ENCODE measurements at regions not wholly inside any gene's neighbourhood (a gene's known extent, or its start where the extent isn't known, plus 50 kb on each side); places are given as distances from the start of the nearest gene placed in this dataset.

DNA sequence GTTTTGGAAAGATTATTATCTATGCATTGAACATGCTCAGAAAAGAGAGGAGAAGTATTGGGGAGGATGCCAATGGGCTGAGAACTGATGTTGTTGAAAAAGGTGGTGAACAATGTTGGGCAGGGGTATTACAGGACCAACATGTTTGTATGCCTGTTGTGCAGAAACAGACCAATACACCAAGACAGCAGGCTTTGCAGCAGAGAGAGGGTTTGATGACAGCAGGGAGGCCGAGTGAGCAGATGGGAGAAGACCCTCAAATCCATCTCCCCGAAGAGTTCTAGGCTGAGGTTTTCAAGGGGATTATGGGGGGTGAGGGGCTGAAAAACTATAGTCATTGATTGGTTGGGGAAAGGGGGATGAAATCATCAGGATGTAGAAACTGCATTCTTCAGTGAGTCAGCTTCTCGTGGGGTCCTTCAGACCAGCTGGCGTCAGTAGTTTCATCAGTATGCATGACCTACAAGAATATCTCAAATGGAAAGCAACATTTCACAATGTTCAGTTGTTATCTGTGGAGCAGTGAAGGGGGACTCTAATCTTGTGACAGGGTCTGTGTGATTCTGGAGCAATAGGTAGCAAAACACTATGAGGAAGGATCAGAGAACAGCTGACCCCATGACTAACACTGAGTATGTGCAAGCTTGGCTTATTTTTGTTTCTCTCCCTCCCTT is 167.8 kb downstream of the BAMBI start:
- TF ChIP-seq, protein P1, sequence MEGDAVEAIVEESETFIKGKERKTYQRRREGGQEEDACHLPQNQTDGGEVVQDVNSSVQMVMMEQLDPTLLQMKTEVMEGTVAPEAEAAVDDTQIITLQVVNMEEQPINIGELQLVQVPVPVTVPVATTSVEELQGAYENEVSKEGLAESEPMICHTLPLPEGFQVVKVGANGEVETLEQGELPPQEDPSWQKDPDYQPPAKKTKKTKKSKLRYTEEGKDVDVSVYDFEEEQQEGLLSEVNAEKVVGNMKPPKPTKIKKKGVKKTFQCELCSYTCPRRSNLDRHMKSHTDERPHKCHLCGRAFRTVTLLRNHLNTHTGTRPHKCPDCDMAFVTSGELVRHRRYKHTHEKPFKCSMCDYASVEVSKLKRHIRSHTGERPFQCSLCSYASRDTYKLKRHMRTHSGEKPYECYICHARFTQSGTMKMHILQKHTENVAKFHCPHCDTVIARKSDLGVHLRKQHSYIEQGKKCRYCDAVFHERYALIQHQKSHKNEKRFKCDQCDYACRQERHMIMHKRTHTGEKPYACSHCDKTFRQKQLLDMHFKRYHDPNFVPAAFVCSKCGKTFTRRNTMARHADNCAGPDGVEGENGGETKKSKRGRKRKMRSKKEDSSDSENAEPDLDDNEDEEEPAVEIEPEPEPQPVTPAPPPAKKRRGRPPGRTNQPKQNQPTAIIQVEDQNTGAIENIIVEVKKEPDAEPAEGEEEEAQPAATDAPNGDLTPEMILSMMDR (IDR thresholded peaks at IDR 0.05; ENCODE audit: extremely low read depth, missing control alignments), result no peak
- DNase-seq (ENCODE audit: low spot score), result no peak

DNA sequence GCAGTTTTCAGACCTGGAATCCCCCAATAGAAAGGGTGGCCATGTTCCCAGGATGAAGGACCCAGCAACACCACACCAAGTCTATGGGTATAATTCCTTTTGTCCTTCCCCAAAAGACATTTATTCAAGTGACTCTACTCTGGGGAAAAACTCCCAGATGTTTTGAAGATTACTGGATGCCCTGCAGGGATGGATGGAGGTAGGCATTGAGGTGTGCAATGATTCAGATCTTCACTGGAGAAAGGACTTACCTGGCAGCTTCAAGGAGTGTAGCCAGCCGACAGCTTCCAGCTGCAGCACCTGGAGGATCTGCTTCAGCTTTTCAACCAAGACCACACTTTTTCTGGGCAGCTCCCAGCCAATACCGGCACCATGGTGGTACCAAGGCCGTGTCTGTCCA is 172.0 kb downstream of the BAMBI start:
- TF ChIP-seq, protein P1 (IDR thresholded peaks at IDR 0.05; ENCODE audit: extremely low read depth, missing control alignments), result no peak
- no peak for DNase-seq (ENCODE audit: low spot score)

DNA sequence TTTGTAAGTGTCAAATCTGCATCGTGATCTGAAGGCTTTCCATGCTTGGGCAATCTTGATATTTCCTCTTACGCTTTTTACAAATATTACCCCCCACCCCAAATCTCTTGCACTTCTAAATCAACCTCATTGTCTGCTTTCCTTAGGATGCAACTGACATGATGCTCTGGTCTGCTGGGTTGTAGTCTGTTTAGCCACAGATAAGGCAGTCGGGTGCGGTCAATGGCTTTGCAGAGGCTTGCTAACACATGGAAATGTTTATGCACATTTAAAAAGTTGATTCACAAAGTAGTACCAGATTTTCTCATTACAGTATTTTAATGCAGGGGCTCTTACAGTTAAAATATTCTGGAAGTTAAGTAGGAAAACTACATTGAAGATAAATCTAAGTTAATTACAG is 172.5 kb downstream of the BAMBI start:
- TF ChIP-seq, protein P1 (IDR thresholded peaks at IDR 0.05; ENCODE audit: extremely low read depth, missing control alignments), result no peak
- no peak for DNase-seq (ENCODE audit: low spot score)

DNA sequence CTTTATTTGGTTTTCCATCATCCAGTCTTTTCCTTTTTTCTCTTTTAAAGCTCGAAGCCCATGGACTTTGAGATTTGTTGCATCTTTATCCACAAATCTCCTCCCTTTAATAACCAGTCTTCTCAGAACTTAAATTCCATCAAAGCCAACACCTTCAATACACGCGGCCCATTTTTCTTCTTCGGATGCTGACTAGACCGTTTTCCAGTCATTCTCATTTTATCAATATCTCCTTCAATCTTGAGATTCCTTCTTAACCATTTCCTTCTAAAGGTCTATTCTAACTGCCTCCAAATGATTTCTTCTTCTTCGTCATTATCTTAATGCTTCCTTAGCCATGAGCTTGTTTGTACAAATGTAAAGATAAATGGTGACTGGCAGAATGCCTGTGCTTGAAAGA is 173.5 kb downstream of the BAMBI start:
- no peak for DNase-seq (ENCODE audit: low spot score)
- TF ChIP-seq, protein P1 (IDR thresholded peaks at IDR 0.05; ENCODE audit: extremely low read depth, missing control alignments), result no peak

DNA sequence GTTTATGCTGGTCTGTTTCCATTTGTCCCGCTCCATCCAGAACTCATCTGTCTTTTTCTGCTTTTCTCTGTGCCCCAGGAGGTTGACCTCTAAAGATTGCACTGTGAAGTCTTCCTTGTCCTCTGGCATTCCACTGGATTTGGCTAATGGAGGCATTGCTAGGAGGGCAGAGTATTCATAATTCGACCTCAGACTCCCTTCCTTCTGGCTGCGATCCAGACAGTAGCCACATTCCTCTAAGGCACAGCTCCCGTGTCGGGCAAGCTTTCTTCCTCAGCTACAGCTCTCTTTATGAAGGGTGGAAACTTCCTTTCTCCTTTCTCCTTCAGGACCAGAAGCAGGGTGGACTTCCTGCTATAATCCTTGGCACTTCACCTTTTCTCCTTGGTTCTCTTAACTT is 175.9 kb downstream of the BAMBI start:
- DNase-seq (ENCODE audit: low spot score), result no peak
- TF ChIP-seq, protein P1 (IDR thresholded peaks at IDR 0.05; ENCODE audit: extremely low read depth, missing control alignments), result no peak

DNA sequence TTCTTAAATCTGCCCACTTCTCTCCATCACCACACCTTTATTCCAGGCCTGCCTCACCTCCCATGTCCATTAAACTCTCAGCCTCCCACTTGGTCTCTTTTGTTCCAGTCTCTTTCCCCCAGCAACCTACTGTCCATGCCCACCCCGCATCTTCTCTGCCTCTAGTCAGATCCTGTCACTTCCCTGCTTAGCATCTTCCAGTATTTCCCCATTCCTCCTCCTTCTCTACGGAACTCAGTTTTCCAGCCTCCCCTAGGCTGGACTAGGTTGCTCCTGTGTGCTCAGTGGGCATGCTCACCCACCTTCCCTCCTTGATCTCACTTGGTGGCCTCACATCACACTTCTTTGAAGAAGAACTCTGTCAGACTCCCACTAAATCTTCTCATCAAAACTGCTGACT is 179.8 kb downstream of the BAMBI start:
- TF ChIP-seq, protein P1 (IDR thresholded peaks at IDR 0.05; ENCODE audit: extremely low read depth, missing control alignments), result no peak
- DNase-seq (ENCODE audit: low spot score), result no peak

DNA sequence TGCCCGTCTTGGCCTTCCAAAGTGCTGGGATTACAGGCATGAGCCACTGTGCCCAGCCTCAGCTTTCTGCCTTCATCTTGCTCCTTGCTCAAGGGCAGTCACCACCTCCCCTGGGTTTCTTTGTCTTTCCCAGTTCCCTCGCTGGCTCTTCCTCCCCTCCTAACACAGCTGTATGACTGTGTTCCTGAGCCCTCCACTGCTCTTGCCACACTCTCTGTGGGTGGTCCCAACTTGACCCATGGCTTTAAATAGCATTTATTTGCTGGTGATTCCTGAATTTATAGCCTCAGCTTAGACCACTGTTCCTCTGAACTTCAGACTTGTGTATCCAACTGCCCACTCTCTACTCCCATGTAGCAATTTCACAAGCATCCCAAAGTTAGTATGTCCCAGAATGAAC is 181.3 kb downstream of the BAMBI start:
- TF ChIP-seq, protein P1 (IDR thresholded peaks at IDR 0.05; ENCODE audit: extremely low read depth, missing control alignments), result no peak
- no peak for DNase-seq (ENCODE audit: low spot score)
